ENCODE measurements at regions not wholly inside any gene's neighbourhood (a gene's known extent, or its start where the extent isn't known, plus 50 kb on each side); places are given as distances from the start of the nearest gene placed in this dataset.
"Not testable (repeated sequence)": the region's sequence is repeated elsewhere in the genome, so short reads cannot be mapped to it uniquely, and the experiment has no call there.

- DNase-seq = no peak
Measured at GRCh38 chr15:96586901-96587300, 256.4 kb downstream of the NR2F2 start.

DNA sequence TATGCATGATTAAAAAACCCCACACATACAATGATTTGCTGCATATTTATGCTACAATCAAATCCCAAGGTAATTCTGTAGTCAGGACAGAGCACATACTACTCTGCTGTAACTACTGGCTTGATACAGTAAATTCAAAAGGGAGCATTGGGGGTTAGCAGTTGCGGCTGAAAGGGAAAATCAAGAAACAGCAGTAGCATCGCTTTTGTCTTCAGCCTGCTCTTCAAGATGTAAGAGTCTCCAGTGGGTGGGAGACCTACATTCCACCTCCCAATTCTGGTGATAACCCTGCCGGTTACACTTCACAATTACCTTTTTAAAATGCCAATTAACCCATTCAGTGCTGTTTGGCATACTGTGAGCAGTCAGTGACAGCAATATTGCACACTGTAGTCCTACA is 259.4 kb downstream of the NR2F2 start:
- DNase-seq = no peak

DNA sequence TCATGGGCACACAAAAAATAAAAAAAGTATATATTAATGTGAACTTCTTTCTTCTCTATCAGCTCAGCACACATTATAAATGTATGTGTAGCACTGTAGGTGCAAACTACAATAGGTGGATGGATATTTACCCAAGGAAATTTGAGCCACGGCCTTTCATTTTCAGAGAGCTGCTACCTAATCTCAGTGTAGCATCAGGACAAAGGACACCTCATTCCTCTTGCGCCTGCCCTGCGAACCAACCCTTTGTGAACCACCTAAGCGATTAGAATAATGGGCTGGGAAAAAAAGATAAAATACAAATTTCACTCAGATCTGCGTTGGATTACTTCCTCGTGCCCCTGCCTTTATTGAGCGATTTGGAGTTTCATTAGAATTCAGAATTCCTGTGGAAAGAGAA is 263.2 kb downstream of the NR2F2 start:
- DNase-seq = no peak

DNA sequence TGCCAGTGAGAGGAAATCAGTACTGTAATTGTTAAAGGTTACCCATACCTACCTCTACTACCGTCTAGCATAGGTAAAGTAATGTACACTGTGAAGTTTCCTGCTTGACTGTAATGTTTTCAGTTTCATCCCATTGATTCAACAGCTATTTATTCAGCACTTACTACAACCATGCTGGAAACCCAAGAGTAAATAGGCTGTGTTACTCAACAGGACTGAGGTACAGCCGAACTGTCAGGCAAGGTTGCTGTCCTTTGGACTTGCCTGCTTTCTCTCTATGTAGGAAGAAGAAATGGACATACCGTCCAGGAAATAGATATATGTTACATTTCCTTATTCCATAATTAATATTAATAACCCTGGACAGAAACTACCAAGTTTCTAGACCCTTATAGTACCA is 265.5 kb downstream of the NR2F2 start:
- no peak for DNase-seq

GRCh38 chr15:96598514-96598913 is 268.0 kb downstream of the NR2F2 start:
- DNase-seq = no peak

GRCh38 chr15:96599268-96599667 is 268.8 kb downstream of the NR2F2 start:
- no peak for DNase-seq

DNA sequence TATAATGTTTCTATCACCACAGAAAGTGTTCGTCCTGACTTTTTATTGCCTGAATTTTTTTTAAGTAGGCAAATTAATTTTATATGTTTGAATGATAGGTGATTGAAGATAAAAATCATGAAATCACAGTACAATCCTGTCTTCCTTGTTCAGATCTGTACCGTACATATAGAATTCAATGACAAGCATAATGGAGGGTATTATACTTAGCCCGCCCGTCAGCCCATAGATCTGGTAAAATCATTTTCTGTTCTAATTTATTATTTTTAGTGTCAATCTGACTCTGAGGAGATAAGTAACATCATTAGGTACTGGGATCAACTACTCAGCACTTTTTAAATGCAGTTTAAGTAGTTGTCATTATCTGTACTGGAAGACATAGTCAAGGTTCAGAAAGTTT is 269.9 kb downstream of the NR2F2 start:
- no peak for DNase-seq

GRCh38 chr15:96606617-96607016 is 276.1 kb downstream of the NR2F2 start:
- DNase-seq = no peak

- no peak for DNase-seq
Measured at GRCh38 chr15:96610757-96611156, 280.3 kb downstream of the NR2F2 start.

DNA sequence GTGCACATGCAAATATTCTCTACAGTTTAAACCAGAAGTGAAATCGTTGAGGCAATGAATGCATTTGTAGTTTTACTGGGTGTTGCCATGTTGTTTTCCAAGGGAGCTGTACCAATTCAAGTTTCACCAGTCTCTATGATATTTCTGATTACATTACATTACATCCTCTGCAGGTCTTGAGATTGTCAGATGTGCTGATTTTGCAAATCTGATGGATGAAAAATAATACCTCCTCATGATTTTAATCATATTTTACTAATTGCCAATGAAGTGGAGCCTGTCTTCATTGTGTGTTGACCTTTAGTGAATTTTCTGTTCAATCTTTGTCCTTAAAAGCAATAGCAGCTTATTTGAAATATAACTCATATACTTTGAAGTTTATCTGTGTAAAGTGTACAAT is 282.4 kb downstream of the NR2F2 start:
- no peak for DNase-seq

DNA sequence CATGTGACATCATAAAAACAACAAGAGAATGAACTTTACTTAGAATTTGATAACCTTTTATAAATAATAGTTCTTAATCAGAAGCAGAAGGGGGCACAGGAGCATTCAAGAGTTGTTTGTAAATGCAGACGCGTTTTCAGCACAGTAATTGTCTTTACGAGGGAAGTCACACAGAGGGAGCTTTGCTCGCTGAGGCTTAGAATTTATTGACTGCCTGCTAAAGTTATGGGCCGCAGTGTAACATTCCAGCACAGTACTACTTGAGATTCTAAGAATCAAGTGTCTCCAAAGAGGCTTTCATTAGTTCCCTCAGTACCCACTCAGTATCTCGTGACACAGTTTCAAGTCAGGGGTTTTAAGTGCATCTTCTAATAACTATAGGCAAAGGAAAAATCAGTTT is 288.7 kb downstream of the NR2F2 start:
- DNase-seq = no peak

GRCh38 chr15:96622714-96623113 is 292.2 kb downstream of the NR2F2 start:
- no peak for DNase-seq

- DNase-seq = no peak
Measured at GRCh38 chr15:96625256-96625655, 294.8 kb downstream of the NR2F2 start.

- DNase-seq = no peak
Measured at GRCh38 chr15:96627031-96627568, 296.6 kb downstream of the NR2F2 start.

DNA sequence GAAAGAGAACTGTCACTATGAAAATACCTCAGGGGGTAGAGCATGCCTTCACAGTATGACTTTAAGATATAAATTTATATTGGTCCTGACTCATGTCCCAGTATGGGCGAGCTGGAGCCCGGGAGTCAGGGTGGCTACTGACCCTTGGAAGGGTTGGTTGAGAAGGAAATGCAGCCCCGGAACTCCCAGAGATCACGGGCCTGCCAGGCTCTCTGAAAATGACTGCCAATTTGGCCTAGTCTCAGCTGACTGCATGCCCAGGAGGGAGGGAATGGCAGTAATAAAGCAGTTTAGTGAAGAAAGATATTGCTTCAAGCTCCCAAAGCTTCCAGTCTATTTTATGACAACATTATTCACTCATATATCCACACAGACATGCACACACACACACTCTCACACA is 299.0 kb downstream of the NR2F2 start:
- no peak for DNase-seq

DNA sequence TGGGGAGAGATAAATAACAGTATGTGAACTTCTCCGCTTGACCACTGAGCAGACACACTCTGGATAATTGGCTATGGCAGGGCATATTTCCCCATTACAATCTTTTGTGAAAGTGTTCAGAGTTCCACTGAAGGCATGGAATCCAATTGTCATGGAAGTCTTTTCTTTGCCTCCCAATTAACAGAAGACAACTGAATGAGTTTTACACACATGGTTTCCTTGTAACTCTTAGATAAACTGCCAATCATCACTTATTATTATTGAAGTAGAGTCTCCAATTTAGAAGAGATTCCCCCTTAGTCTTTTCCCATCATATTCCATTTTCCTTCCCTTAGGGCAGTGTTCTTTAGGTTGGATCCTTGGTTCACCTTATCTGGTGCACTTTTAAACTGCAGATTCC is 308.3 kb downstream of the NR2F2 start:
- no peak for DNase-seq

DNA sequence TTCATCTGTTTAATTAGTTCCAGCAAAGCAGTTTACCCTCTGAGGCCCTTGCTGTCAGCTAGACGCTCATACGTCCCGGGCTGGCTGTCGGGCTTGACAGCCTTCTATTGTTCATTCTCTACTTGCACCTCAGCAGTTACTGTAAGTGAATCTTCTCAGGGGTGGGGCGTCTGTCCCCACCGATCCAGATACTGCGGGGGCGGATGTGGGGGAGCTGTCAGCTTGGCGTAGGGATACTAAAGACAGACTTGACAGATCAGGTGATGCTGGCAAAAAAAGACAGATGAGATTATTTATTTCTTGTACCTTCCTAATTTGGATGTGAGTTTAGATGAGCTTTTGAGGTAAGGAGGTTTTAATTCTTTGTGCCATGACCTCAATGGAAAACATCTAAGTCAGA is 315.3 kb downstream of the NR2F2 start:
- no peak for DNase-seq

GRCh38 chr15:96648866-96649265 is 318.4 kb downstream of the NR2F2 start:
- no peak for DNase-seq

- DNase-seq = no peak
Measured at GRCh38 chr15:96657096-96657495, 326.6 kb downstream of the NR2F2 start.

DNA sequence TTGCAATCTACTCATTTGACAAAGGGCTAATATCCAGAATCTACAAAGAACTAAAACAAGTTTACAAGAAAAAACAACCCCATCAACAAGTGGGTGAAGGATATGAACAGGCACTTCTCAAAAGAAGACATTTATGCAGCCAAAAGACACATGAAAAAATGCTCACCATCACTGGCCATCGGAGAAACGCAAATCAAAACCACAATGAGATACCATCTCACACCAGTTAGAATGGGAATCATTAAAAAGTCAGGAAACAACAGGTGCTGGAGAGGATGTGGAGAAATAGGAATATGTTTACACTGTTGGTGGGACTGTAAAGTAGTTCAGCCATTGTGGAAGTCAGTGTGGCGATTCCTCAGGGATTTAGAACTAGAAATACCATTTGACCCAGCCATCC is 336.5 kb downstream of the NR2F2 start:
- DNase-seq = not testable (repeated sequence)

GRCh38 chr15:96670389-96670788 is 339.9 kb downstream of the NR2F2 start:
- DNase-seq = no peak

GRCh38 chr15:96672629-96673028 is 342.1 kb downstream of the NR2F2 start:
- no peak for DNase-seq

- no peak for DNase-seq
Measured at GRCh38 chr15:96678386-96678785, 347.9 kb downstream of the NR2F2 start.

DNA sequence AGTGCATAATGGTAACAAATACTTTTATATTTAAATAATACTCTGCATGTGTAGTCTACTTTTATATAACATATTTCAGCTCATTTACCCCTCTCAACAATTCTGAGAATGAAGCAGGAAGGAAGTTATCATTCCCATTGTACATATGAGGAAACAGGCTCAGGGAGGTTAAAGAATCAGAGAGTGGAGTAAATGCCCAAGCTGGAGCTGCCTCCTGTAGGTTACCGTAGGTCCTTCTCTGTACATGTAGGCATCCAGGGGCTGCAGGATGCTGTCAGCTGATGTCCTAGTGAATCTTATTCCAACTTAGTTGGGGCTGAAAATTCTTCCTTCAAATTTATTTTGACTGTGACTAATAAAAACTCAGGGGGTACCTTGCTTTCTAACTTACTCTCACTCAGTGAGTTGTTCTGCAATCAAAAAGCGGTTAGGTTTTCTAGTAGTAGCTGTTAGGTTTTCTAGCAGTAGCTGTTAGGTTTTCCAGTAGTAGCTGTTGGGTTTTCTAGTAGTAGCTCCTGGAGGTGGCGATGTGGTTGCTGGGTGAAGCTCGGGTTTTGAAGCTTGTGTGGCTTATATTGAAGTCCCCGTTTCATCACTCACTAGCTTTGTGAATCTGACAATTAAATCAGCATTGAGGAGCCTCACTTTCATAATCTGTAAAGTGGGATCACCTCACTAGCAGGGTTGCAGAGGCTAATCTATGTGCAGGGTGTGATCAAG is 357.0 kb downstream of the NR2F2 start:
- no peak for DNase-seq

GRCh38 chr15:96690733-96691132 is 360.2 kb downstream of the NR2F2 start:
- no peak for DNase-seq

Measured in activated effector memory CD4-positive, alpha-beta T cell treated with anti-CD3 and anti-CD28 coated beads, Interleukin-2, amount 50 U/mL, for 16 hours (primary cell).